GM18861 (cell line): ENCODE measurements at regions not wholly inside any gene's neighbourhood (a gene's known extent, or its start where the extent isn't known, plus 50 kb on each side); places are given as distances from the start of the nearest gene placed in this dataset.
"Not testable (repeated sequence)": the region's sequence is repeated elsewhere in the genome, so short reads cannot be mapped to it uniquely, and the experiment has no call there.

ENCODE experiments used
- ATAC-seq: cut with Tn5 transposase; IDR thresholded peaks from one replicate; pipeline ENCODE4 v1.9.1; 2021; ENCODE audit not compliant: unreplicated experiment

- ATAC-seq = no peak
These were observed 55.0 kb upstream of the PAK3 start for GRCh38 chrX:111041018-111041462.

GRCh38 chrX:111040377-111041017, 55.5 kb upstream of the PAK3 start:
- no peak for ATAC-seq

- no peak for ATAC-seq
These were observed 56.4 kb upstream of the PAK3 start for GRCh38 chrX:111039606-111040005.

- no peak for ATAC-seq
These were observed 60.0 kb upstream of the PAK3 start for GRCh38 chrX:111035991-111036390.

GRCh38 chrX:111035256-111035655, 60.7 kb upstream of the PAK3 start:
- ATAC-seq = no peak

GRCh38 chrX:111022998-111023397, 73.0 kb upstream of the PAK3 start:
- ATAC-seq = not testable (repeated sequence)

- ATAC-seq = no peak
These were observed 75.7 kb upstream of the PAK3 start for GRCh38 chrX:111020283-111020682.

GRCh38 chrX:111013778-111014455, 82.1 kb upstream of the PAK3 start:
- no peak for ATAC-seq

- ATAC-seq = no peak
These were observed 85.9 kb upstream of the PAK3 start for GRCh38 chrX:111010111-111010510.

- ATAC-seq = no peak
These were observed 86.7 kb upstream of the PAK3 start for GRCh38 chrX:111009256-111009655.

- ATAC-seq = no peak
These were observed 87.9 kb upstream of the PAK3 start for GRCh38 chrX:111008126-111008525.

- no peak for ATAC-seq
These were observed 88.8 kb upstream of the PAK3 start for GRCh38 chrX:111007238-111007637.

- ATAC-seq = no peak
These were observed 89.9 kb upstream of the PAK3 start for GRCh38 chrX:111006116-111006515.

- ATAC-seq = no peak
These were observed 90.8 kb upstream of the PAK3 start for GRCh38 chrX:111005166-111005565.

- ATAC-seq = no peak
These were observed 92.9 kb upstream of the PAK3 start for GRCh38 chrX:111003118-111003517.

- no peak for ATAC-seq
These were observed 103.4 kb upstream of the PAK3 start for GRCh38 chrX:110992611-110993010.

- ATAC-seq = no peak
These were observed 106.1 kb upstream of the PAK3 start for GRCh38 chrX:110989869-110990268.

GRCh38 chrX:110989447-110989846, 106.5 kb upstream of the PAK3 start:
- ATAC-seq = no peak

- ATAC-seq = no peak
These were observed 108.7 kb upstream of the PAK3 start for GRCh38 chrX:110987292-110987691.

- ATAC-seq = no peak
These were observed 110.5 kb upstream of the PAK3 start for GRCh38 chrX:110985470-110985869.

GRCh38 chrX:110983024-110983423, 113.0 kb upstream of the PAK3 start:
- no peak for ATAC-seq

- no peak for ATAC-seq
These were observed 129.2 kb upstream of the PAK3 start for GRCh38 chrX:110966839-110967238.

- ATAC-seq = no peak
These were observed 129.9 kb upstream of the PAK3 start for GRCh38 chrX:110966091-110966454.
